Nephron progenitor cell (in vitro differentiated cells): ENCODE measurements at regions not wholly inside any gene's neighbourhood (a gene's known extent, or its start where the extent isn't known, plus 50 kb on each side); places are given as distances from the start of the nearest gene placed in this dataset.

ENCODE experiments used
- DNase-seq: peaks from one replicate; pipeline ENCODE4 v3.0.0; 2021
- H3K27ac Mint-ChIP-seq: 2 replicates; pipeline ENCODE4 v1.8.0; 2021; ENCODE audit warnings: mild to moderate bottlenecking, moderate library complexity, mixed read lengths
- H3K27me3 Mint-ChIP-seq: 2 replicates; pipeline ENCODE4 v1.8.0; 2021; ENCODE audit warnings: mild to moderate bottlenecking, low read depth, mixed read lengths; ENCODE audit not compliant: poor library complexity
- H3K36me3 Mint-ChIP-seq: 2 replicates; pipeline ENCODE4 v1.8.0; 2021; ENCODE audit warnings: low read depth, mixed read lengths
- H3K4me1 Mint-ChIP-seq: 2 replicates; pipeline ENCODE4 v1.8.0; 2021; ENCODE audit warnings: mixed read lengths
- H3K4me3 Mint-ChIP-seq: 2 replicates; pipeline ENCODE4 v1.8.0; 2021; ENCODE audit warnings: mild to moderate bottlenecking, moderate library complexity, mixed read lengths
- H3K9me3 Mint-ChIP-seq: 2 replicates; pipeline ENCODE4 v1.8.0; 2021; ENCODE audit warnings: mild to moderate bottlenecking, moderate library complexity, mixed read lengths
- TF ChIP-seq, protein P1 (sequence below): fragments of 200-600 bp; sonication (generic); IDR thresholded peaks from 2 replicates; pipeline ENCODE4 v1.5.0; 2021; ENCODE audit warnings: antibody characterized with exemption

- Mint-ChIP-seq H3K4me1 (peaks cover 7% of the 10 kb centered on the region), H3K36me3 (no peaks in the 10 kb centered on the region), H3K4me3 (no peak overlapping the region), H3K27ac (no peak overlapping the region), H3K9me3 (no peaks in the 10 kb centered on the region), H3K27me3 (peaks cover 3% of the 10 kb centered on the region)
- TF ChIP-seq, protein P1, sequence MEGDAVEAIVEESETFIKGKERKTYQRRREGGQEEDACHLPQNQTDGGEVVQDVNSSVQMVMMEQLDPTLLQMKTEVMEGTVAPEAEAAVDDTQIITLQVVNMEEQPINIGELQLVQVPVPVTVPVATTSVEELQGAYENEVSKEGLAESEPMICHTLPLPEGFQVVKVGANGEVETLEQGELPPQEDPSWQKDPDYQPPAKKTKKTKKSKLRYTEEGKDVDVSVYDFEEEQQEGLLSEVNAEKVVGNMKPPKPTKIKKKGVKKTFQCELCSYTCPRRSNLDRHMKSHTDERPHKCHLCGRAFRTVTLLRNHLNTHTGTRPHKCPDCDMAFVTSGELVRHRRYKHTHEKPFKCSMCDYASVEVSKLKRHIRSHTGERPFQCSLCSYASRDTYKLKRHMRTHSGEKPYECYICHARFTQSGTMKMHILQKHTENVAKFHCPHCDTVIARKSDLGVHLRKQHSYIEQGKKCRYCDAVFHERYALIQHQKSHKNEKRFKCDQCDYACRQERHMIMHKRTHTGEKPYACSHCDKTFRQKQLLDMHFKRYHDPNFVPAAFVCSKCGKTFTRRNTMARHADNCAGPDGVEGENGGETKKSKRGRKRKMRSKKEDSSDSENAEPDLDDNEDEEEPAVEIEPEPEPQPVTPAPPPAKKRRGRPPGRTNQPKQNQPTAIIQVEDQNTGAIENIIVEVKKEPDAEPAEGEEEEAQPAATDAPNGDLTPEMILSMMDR: no peak
- DNase-seq: no peak
These were observed 210.2 kb upstream of the GYPA start for GRCh38 chr4:144350706-144351105.

- H3K27ac Mint-ChIP-seq: no peak overlapping the region
- H3K9me3 Mint-ChIP-seq: no peaks in the 10 kb centered on the region
- H3K36me3 Mint-ChIP-seq: no peaks in the 10 kb centered on the region
- no peak for DNase-seq
- H3K4me3 Mint-ChIP-seq: no peak overlapping the region
- TF ChIP-seq, protein P1: no peak
- H3K4me1 Mint-ChIP-seq: peaks cover 13% of the 10 kb centered on the region
- peaks cover 3% of the 10 kb centered on the region for H3K27me3 Mint-ChIP-seq
These were observed 210.8 kb upstream of the GYPA start for GRCh38 chr4:144351306-144351705.

GRCh38 chr4:144353292-144353691, 212.8 kb upstream of the GYPA start:
- Mint-ChIP-seq H3K36me3 (no peaks in the 10 kb centered on the region), H3K9me3 (no peaks in the 10 kb centered on the region), H3K27ac (no peak overlapping the region), H3K27me3 (peaks cover 8% of the 10 kb centered on the region), H3K4me3 (no peak overlapping the region), H3K4me1 (peaks cover 28% of the 10 kb centered on the region)
- DNase-seq: no peak
- TF ChIP-seq, protein P1: no peak

DNA sequence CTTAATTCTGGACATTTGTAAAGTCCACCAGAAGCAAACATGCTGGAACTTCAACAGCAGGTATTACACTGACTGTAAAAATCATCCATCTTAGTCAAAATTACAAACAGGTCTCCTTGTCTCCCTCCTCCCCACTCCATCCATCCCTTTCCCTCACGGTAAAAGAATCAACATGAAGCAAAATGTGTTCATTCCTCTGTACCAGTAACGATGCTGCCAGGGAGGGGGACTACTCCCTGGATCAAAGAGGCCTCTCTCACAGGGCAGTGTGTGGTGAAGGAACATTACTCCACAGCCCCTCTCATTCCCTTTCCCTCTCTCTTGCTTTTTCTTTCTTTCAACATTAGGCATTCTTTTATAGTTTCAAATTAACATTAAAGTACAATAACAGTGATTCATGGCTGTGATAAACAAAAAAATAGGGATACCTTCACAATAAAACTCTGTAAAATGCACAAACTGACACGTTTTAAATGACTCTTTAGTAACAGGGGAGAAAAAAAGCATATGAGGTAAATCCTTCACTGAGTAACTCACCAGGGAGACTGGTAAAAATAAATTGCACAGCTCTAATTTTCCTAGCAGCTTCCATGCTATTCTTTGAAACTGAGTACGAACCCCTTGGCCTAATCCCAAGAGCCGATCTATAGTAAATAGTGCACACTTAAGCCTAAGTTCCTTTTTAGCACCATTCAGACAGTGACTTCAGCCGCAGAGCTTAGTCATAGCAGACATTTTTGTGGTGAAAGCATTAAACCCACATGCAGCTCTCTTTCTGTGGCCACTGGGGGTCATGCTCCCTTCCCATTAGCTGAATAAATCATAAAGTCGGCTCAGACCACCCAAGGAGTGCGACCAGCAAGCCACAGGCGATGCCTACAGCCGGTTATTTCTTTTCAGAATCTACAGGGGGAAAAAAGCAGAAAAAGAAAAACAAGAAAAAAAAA, 215.6 kb upstream of the GYPA start:
- no peak overlapping the region for H3K27ac Mint-ChIP-seq
- H3K4me1 Mint-ChIP-seq: peaks cover 28% of the 10 kb centered on the region

DNA sequence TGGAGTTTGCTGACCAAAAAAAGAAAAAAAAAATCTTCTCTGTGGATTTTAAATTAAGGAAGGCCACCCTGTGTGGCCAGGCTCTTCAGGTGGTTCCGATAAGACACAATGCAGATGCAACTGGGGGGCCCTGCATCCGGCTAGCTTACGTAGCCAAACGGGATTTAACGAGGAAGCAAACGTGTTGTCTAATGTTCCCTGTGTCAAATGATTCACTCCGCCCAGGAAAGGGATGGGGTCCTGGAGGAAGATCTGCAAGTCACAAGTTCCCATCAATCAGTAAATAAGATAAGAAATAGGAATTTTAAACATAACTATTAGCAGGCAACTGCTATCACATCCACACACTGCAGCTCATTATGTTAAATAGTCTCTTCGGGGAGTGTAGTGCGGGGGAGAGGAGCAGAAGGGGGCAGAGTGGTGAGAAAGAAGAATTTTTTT, 216.4 kb upstream of the GYPA start:
- Mint-ChIP-seq H3K4me3 (peak overlapping the region; percentile 69), H3K27ac (no peak overlapping the region), H3K36me3 (no peaks in the 10 kb centered on the region), H3K4me1 (peaks cover 28% of the 10 kb centered on the region), H3K9me3 (no peaks in the 10 kb centered on the region), H3K27me3 (peaks cover 8% of the 10 kb centered on the region)
- TF ChIP-seq, protein P1: no peak
- no peak for DNase-seq

More for the DNA sequence above, 215.6 kb upstream of the GYPA start:
- H3K4me3 Mint-ChIP-seq: peak overlapping the region; percentile 47
- H3K9me3 Mint-ChIP-seq: no peaks in the 10 kb centered on the region
- peaks cover 8% of the 10 kb centered on the region for H3K27me3 Mint-ChIP-seq
- TF ChIP-seq, protein P1: no peak
- DNase-seq: peak; percentile 75
- no peaks in the 10 kb centered on the region for H3K36me3 Mint-ChIP-seq

DNA sequence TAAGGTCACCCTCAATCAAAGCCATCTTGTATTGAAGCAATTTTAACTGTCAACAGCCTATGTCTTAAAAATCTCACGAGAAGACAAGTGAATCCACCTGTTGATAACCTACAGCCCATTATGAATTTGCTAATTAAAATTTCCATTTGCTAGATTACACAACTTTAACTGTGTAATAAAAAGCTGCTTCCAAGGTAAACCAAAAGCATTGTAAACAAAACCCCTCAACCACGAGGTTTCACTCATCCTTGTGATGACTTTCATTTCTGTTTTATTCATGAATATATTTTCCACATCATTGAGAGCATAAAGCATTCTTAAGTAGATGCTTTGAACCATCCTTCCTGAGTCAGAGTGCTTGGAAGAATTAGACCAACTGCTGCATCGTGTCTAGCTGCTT, 217.5 kb upstream of the GYPA start:
- H3K9me3 Mint-ChIP-seq: no peaks in the 10 kb centered on the region
- no peak for DNase-seq
- H3K27ac Mint-ChIP-seq: no peak overlapping the region
- TF ChIP-seq, protein P1: no peak
- peaks cover 8% of the 10 kb centered on the region for H3K27me3 Mint-ChIP-seq
- H3K4me1 Mint-ChIP-seq: peaks cover 28% of the 10 kb centered on the region
- no peaks in the 10 kb centered on the region for H3K36me3 Mint-ChIP-seq
- H3K4me3 Mint-ChIP-seq: no peak overlapping the region
